WI38 (cell line): ENCODE measurements at regions not wholly inside any gene's neighbourhood (a gene's known extent, or its start where the extent isn't known, plus 50 kb on each side); places are given as distances from the start of the nearest gene placed in this dataset.

Source experiments
- H3K4me3 ChIP-seq: 2 replicates; pipeline ENCODE4 v1.5.1; 2011; ENCODE audit warnings: low read depth, mild to moderate bottlenecking, control low read depth, low read length
- TF ChIP-seq, protein P1 (sequence below): IDR thresholded peaks from 2 replicates; pipeline ENCODE4 v1.5.1; 2012; ENCODE audit warnings: low read depth, mild to moderate bottlenecking, control low read depth, low read length

DNA sequence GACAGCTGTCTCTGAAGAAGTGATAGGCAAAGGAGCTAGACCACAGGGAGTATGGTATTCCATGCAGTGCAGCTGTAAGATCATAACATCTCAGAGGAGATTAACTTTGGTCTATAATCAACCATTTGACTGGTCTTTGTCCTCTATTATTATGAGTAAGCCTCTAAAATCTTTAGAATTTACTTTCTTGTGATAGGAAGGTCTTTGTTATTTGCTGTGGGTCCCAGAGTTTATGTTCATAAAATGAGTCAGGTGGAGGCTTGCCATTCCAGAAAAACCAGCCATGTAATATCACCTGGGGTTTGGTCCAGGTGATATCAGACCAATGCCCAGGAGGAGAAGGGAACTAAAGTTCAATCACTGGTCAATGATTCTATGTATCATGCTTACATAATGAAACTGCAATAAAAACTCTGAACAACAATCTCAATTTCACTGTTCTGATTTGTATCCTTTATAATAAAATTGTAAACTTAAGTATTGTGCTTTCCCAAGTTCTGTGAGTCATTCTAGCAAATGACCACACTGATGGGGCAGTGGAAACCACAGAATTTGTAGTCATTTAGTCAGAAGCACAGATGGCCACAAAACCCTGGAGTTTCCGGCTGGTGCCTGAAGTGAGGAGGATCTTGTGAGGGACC is 239.6 kb upstream of the TRAM1L1 start:
- TF ChIP-seq, protein P1, sequence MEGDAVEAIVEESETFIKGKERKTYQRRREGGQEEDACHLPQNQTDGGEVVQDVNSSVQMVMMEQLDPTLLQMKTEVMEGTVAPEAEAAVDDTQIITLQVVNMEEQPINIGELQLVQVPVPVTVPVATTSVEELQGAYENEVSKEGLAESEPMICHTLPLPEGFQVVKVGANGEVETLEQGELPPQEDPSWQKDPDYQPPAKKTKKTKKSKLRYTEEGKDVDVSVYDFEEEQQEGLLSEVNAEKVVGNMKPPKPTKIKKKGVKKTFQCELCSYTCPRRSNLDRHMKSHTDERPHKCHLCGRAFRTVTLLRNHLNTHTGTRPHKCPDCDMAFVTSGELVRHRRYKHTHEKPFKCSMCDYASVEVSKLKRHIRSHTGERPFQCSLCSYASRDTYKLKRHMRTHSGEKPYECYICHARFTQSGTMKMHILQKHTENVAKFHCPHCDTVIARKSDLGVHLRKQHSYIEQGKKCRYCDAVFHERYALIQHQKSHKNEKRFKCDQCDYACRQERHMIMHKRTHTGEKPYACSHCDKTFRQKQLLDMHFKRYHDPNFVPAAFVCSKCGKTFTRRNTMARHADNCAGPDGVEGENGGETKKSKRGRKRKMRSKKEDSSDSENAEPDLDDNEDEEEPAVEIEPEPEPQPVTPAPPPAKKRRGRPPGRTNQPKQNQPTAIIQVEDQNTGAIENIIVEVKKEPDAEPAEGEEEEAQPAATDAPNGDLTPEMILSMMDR, result no peak
- no peak overlapping the region for H3K4me3 ChIP-seq

DNA sequence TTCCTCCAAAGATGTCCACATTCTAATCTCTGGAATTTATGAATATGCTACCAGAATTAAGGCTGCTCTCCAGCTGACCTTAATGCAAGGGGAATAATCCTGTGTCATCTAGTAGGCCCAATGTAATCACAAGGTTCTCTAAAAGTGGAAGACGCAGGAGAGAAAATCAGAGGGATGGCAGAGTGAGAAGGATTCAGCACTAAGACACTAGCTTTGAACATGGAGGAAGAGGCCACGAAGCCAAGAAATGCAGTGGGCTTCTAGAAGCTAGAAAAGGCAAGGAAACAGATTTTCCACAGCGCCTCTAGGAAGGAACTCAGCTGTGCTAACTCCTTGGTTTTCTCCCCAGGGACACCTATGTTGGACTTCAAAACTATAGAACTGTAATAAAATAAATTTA is 240.7 kb upstream of the TRAM1L1 start:
- H3K4me3 ChIP-seq, result no peak overlapping the region
- TF ChIP-seq, protein P1, result no peak

DNA sequence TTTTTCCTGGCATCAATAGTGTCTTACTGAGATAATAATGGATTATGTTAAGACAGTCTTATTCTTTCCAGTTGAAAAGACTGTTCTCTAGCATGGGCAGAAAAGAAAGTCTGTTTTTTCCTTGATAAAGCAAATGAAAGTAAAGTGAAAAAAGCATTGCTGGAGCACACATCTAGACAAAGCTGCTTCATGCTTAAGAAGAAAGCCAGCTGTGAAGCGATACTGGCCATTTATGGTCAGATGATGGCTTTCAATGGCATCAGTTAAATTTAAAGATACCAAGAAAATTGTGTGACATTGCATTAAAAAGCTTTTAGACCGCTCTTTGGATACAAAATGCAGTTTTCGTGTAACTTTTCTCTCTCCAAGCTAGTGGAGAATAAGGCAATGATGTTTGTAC is 242.1 kb upstream of the TRAM1L1 start:
- TF ChIP-seq, protein P1, result no peak
- H3K4me3 ChIP-seq, result no peak overlapping the region

DNA sequence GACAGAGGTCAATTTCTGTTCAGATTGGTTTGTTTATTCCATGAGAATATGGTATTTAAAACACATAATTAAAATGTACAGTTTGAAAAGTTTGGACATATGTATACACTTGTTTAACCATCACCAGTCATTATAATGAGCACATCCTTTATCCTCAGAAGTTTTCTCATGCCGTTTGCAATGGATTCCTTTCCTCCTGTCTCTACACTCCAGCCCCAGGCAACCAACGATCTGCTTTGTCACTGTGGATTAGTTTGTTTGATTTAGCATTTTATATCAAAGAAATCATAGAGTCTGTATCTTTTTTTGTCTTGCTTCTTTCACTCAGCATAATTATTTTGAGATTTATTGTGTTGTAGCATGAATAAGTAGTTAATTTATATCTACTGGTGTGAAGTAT is 243.0 kb upstream of the TRAM1L1 start:
- no peak overlapping the region for H3K4me3 ChIP-seq
- TF ChIP-seq, protein P1, result no peak

DNA sequence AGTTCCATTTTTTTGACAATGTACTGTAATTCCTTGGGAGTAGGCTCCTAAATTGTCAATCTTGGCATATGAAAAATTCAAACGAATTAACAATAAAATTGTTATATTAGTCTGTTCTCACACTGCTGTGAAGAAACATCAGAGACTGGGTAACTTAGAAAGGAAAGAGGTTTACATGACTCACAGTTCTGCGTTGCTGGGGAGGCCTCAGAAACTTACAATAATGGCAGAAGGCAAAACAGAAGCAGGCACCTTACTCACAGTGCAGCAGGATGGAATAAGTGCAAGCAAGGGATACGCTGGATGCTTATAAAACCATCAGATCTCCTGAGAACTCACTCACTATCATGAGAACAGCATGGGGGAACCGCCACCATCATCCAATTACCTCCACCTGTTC is 246.4 kb upstream of the TRAM1L1 start:
- no peak overlapping the region for H3K4me3 ChIP-seq
- TF ChIP-seq, protein P1, result no peak

DNA sequence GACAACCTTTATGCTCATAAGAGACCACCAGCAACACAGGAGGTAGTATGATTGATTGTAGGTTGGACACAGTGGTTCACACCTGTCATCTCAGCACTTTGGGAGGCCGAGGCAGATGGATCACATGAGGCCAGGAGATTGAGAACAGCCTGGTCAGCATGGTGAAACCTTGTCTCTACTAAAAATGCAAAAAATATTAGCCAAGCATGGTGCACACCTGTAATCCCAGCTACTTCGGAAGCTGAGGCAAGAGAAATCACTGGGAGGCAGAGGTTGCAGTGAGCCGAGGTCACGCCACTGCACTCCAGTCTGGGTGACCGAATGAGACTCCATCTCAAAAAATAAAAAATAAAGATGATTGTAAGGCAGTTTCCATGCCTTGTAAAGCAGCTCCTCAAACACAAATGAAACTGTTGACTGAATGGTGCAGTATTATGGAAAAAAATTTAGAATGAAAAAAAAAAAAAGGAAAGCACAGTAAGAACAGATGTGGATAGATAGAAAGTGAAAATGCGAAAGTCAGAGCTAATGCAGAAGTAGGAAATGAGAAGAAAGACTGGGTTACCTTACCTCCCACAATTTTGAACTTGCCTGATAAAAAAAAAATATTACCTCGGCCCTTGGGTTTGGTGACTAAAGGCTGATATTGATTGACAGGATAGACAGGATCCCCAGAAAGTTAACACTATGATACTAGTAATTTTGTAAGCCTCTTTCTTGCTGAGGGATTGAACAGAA is 249.2 kb upstream of the TRAM1L1 start:
- TF ChIP-seq, protein P1, result no peak
- no peak overlapping the region for H3K4me3 ChIP-seq

DNA sequence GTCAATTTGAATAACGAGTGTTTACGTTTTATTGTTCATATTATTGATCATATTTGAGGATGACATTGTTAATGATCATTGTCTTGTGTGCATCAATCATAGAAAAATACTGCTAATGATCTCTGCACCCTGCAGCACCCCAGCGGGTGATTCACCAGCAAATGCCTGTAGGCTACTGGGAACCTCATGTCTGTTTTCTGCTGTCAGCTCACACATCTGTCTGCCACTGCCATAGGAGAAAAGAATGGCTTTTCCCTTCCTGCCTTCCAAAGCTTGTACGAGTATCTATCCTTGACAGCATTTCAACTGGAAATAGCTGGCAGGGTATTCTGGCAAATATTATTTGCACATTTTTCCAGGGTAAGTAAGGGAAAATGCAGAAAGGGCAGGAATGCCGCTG is 272.1 kb upstream of the TRAM1L1 start:
- TF ChIP-seq, protein P1, result no peak

More for the DNA sequence above, 272.1 kb upstream of the TRAM1L1 start:
- no peak overlapping the region for H3K4me3 ChIP-seq
